ENCODE measurements at regions not wholly inside any gene's neighbourhood (a gene's known extent, or its start where the extent isn't known, plus 50 kb on each side); places are given as distances from the start of the nearest gene placed in this dataset.
"Not testable (repeated sequence)": the region's sequence is repeated elsewhere in the genome, so short reads cannot be mapped to it uniquely, and the experiment has no call there.

DNA sequence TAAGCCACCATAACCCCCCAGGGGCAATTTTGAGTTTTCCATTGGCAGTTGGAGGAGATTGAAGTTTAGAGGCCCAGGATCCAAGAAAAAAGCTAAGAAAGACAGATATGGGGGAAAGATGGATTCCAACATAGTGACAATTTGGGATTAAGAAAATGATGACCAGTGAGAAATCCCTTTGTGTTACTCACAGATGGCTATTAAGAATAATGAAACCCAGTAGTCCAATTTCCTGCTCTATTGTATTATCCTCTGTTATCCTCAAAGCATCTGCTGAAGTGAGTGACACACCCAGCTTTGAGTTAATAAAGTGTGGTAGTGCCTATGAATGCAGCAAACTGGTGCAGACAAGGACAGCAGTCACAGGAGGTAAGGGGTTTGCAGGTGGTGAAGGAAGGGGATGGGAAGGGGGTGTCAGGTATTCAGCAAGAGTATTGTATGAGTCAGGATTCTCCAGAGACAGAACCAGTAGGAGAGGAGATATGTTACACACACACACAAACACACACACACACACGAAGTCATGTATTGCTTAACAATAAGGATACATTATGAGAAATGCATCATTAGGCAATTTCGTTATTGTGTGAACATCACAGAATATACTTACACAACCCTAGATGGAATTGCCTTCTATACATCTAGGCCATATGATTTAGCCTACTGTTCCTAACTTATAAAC lies 112.4 kb upstream of the VANGL1 start:
- H3K4me3 ChIP-seq (ENCODE audit: low read depth, low read length): no peak overlapping the region
- TF ChIP-seq, protein P1, sequence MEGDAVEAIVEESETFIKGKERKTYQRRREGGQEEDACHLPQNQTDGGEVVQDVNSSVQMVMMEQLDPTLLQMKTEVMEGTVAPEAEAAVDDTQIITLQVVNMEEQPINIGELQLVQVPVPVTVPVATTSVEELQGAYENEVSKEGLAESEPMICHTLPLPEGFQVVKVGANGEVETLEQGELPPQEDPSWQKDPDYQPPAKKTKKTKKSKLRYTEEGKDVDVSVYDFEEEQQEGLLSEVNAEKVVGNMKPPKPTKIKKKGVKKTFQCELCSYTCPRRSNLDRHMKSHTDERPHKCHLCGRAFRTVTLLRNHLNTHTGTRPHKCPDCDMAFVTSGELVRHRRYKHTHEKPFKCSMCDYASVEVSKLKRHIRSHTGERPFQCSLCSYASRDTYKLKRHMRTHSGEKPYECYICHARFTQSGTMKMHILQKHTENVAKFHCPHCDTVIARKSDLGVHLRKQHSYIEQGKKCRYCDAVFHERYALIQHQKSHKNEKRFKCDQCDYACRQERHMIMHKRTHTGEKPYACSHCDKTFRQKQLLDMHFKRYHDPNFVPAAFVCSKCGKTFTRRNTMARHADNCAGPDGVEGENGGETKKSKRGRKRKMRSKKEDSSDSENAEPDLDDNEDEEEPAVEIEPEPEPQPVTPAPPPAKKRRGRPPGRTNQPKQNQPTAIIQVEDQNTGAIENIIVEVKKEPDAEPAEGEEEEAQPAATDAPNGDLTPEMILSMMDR (IDR thresholded peaks at IDR 0.05; ENCODE audit: control insufficient read depth, extremely low read depth, insufficient read depth): no peak
- DNase-seq (ENCODE audit: low read depth): no peak

DNA sequence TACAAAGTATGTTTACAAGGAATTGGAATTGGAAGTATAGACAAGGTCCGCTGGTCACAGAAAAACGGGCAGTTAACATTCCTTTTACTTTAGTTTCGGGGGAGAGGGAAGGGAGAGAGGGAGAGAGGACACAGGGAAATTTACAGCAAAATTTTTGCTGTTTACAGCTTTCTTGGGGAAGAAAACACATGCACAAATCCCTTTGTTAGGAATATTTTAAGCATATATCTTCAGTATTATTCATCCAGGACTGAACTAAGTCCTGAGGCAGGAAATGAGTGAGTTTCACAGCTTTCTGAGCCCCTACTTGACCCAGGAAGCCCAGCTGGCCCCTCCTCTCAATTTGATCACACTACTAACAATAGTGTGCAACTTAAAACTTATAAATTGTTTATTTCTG lies 113.4 kb upstream of the VANGL1 start:
- DNase-seq (ENCODE audit: low read depth); H3K4me3 ChIP-seq (ENCODE audit: low read depth, low read length): not testable (repeated sequence)

DNA sequence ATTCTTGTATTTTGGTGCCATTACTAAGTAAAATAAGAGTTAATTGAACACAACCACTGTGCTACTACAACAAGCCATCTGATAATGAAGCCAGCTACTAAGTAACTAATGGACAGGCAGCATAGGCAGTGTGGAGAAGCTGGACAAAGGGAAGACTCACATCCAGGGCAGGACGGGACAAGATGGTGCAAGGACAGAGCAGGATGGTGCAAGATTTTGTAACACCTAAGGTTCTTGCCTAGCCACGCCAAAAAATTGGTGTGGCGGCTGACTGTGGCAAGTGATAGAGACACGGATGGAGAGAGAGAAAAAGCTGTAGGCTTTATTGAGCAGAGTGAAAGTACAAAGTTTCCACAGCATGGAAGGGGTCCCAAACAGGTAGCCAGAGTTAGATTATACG lies 114.0 kb upstream of the VANGL1 start:
- TF ChIP-seq, protein P1 (IDR thresholded peaks at IDR 0.05; ENCODE audit: control insufficient read depth, extremely low read depth, insufficient read depth): no peak

DNA sequence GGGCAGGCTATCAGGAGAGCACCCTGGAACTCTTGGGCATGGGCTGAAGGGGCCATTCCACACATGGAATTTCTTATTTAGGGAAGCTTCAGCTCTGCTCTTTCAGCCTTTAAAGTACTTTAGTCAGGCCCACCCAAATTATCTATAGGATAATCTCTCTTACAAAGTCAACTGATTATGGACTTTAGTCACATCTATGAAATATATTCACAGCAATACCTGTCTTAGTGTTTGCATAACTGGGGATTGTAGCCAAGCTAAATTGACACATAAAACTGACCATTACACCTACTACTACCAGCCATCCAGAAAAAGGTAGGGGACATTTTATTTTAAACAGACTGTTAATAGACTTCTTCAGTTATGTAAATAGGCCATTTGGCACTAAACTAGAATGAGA lies 114.9 kb upstream of the VANGL1 start:
- TF ChIP-seq, protein P1 (IDR thresholded peaks at IDR 0.05; ENCODE audit: control insufficient read depth, extremely low read depth, insufficient read depth): no peak
- DNase-seq (ENCODE audit: low read depth): no peak
- H3K4me3 ChIP-seq (ENCODE audit: low read depth, low read length): no peak overlapping the region

More for the DNA sequence above, 114.0 kb upstream of the VANGL1 start:
- DNase-seq (ENCODE audit: low read depth): no peak
- H3K4me3 ChIP-seq (ENCODE audit: low read depth, low read length): no peak overlapping the region

DNA sequence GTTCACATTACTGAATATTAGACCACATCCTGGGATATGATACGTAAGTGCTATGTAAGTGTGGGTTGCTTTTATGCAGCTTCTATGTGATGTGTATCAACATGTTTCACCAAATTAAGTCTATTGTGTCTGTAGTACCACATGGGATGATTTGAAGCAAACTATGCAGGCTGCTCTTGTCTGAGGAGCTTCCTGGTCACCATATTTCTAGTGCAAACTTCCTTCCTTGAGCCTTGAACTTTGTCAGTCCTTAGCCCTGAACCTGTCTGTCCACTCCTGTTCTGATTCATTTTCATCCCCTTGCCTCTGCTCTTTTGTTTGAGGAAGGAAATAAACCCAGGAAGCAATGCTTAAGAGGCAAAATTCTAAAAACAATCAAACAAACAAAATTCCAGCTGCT lies 117.5 kb upstream of the VANGL1 start:
- TF ChIP-seq, protein P1 (IDR thresholded peaks at IDR 0.05; ENCODE audit: control insufficient read depth, extremely low read depth, insufficient read depth): no peak

DNA sequence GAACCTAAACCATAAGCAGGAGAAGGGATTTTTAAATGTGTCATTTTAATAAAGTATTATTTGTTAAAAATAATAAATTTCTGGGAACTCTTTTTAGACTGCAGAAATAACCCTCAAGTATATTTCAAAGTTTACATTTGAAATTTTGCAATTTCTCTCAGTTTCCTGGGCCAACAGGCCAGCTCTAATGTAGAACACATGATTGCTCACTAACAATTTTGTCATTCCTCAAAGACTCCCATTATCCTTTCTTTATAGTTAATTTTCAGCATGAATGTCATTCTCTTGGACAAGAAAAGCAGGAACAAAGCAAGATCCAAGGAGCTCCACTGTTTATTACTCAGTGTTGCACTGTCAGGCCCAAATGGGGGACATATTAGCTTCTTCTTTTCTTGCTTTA lies 119.4 kb upstream of the VANGL1 start:
- no peak overlapping the region for H3K4me3 ChIP-seq (ENCODE audit: low read depth, low read length)
- TF ChIP-seq, protein P1 (IDR thresholded peaks at IDR 0.05; ENCODE audit: control insufficient read depth, extremely low read depth, insufficient read depth): no peak
- no peak for DNase-seq (ENCODE audit: low read depth)

More for the DNA sequence above, 117.5 kb upstream of the VANGL1 start:
- H3K4me3 ChIP-seq (ENCODE audit: low read depth, low read length): no peak overlapping the region
- DNase-seq (ENCODE audit: low read depth): no peak

DNA sequence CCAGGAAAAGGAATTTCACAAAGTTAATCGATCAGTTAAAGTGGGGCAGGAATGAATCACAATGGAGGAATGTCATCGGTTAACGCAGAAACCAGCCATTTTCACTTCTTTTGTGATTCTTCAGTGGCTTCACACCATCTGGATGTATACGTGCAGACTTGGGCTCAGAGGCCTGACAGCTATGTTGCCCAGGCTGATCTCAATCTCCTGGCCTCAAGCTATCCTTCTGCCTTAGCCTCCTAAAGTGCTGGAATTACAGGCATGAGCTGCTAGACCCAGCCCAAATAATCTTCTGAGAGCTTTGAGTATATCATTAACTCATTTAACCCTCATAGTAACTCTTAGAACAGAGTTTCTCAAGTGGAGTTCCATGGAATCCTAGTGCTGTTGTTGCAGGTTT lies 126.5 kb upstream of the VANGL1 start:
- H3K4me3 ChIP-seq (ENCODE audit: low read depth, low read length): no peak overlapping the region
- TF ChIP-seq, protein P1 (IDR thresholded peaks at IDR 0.05; ENCODE audit: control insufficient read depth, extremely low read depth, insufficient read depth): no peak
- no peak for DNase-seq (ENCODE audit: low read depth)

DNA sequence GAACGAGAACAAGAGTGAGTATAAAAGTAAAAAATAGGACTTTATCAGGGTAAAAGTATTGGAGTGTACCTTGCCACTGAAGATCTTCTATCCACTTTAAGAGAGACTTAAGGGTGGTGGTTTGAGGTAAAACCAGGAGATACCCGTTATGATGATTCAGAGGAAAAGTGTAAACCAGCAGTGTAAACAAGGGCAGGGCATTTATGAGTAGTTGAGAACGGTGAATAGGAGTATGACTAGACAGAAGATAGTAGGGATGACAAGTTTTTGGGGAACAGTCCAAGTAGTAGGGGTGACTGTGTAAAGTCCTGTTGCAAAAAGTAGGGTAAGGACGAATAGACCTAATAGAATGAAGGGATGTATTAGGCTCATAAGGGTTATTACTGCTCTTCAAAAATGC lies 131.5 kb upstream of the VANGL1 start:
- H3K4me3 ChIP-seq (ENCODE audit: low read depth, low read length); DNase-seq (ENCODE audit: low read depth): not testable (repeated sequence)
